ENCODE measurements at regions not wholly inside any gene's neighbourhood (a gene's known extent, or its start where the extent isn't known, plus 50 kb on each side); places are given as distances from the start of the nearest gene placed in this dataset.
A peak's percentile ranks its signal among the peaks of the same experiment; 100 is the strongest.

- Mint-ChIP-seq H3K36me3 (ENCODE audit: low read depth, unreplicated experiment) (no peaks in the 10 kb centered on the region), H3K4me1 (ENCODE audit: low read depth, unreplicated experiment) (peaks cover 12% of the 10 kb centered on the region), H3K9me3 (ENCODE audit: unreplicated experiment) (no peaks in the 10 kb centered on the region), H3K27ac (ENCODE audit: unreplicated experiment) (no peak overlapping the region), H3K27me3 (ENCODE audit: low read depth, unreplicated experiment) (no peaks in the 10 kb centered on the region), H3K4me3 (ENCODE audit: unreplicated experiment) (no peak overlapping the region)
- Histone ChIP-seq H3K36me3 (ENCODE audit: insufficient read depth, low read length) (no peaks in the 10 kb centered on the region), H3K9me3 (ENCODE audit: insufficient read depth, low read depth, low read length) (no peaks in the 10 kb centered on the region), H4K20me1 (ENCODE audit: insufficient read depth, low read length) (no peaks in the 10 kb centered on the region), H3K4me1 (ENCODE audit: insufficient read depth, low read length) (peaks cover 16% of the 10 kb centered on the region), H3K27me3 (ENCODE audit: insufficient read depth, low read length) (no peaks in the 10 kb centered on the region), H3K9ac (ENCODE audit: low read length) (no peak overlapping the region), H3K4me2 (ENCODE audit: low read length) (no peak overlapping the region), H2AFZ (ENCODE audit: low read depth, low read length) (no peak overlapping the region), H3K79me2 (ENCODE audit: insufficient read depth, low read length) (no peaks in the 10 kb centered on the region), H3K4me3 (ENCODE audit: insufficient read depth, low read depth, low read length) (no peak overlapping the region), H3K27ac (ENCODE audit: low read depth, low read length) (no peak overlapping the region)
- DNase-seq (ENCODE audit: low read depth) (peak; percentile 67), FAIRE-seq (no peak)
- TF ChIP-seq EZH2 (IDR thresholded peaks at IDR 0.05; ENCODE audit: insufficient read depth, low read length) (no peak), CTCF (IDR thresholded peaks at IDR 0.05; ENCODE audit: insufficient read depth, low read depth, low read length) (no peak)
Observed at GRCh38 chr12:25771041-25771440, 187.4 kb upstream of the RASSF8 start.

DNA sequence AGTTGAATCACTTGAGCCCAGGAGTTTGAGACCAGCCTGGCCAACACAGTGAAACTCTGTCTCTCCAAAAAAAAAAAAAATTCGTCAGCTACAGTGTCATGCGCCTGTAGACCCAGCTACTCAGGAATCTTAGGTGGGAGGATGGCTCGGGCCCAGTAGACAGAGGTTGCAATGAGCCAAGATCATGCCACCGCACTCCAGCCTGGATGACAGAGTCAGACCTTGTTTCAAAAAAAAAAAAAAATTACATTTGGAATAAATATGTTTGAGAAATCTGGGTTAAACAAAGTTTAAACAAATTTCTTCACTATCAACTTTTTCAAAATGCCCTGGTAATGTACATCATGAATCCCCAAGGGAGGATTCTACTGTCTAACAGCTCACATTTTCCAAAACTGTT is 187.0 kb upstream of the RASSF8 start:
- Histone ChIP-seq H3K4me1 (ENCODE audit: insufficient read depth, low read length) (peaks cover 16% of the 10 kb centered on the region), H3K4me3 (ENCODE audit: insufficient read depth, low read depth, low read length) (no peak overlapping the region), H3K27me3 (ENCODE audit: insufficient read depth, low read length) (no peaks in the 10 kb centered on the region), H4K20me1 (ENCODE audit: insufficient read depth, low read length) (no peaks in the 10 kb centered on the region), H3K9ac (ENCODE audit: low read length) (no peak overlapping the region), H2AFZ (ENCODE audit: low read depth, low read length) (no peak overlapping the region), H3K27ac (ENCODE audit: low read depth, low read length) (no peak overlapping the region), H3K9me3 (ENCODE audit: insufficient read depth, low read depth, low read length) (no peaks in the 10 kb centered on the region), H3K79me2 (ENCODE audit: insufficient read depth, low read length) (no peaks in the 10 kb centered on the region), H3K4me2 (ENCODE audit: low read length) (no peak overlapping the region), H3K36me3 (ENCODE audit: insufficient read depth, low read length) (no peaks in the 10 kb centered on the region)
- FAIRE-seq (no peak), DNase-seq (ENCODE audit: low read depth) (no peak)
- Mint-ChIP-seq H3K4me3 (ENCODE audit: unreplicated experiment) (no peak overlapping the region), H3K27ac (ENCODE audit: unreplicated experiment) (no peak overlapping the region), H3K9me3 (ENCODE audit: unreplicated experiment) (no peaks in the 10 kb centered on the region), H3K4me1 (ENCODE audit: low read depth, unreplicated experiment) (peaks cover 12% of the 10 kb centered on the region), H3K27me3 (ENCODE audit: low read depth, unreplicated experiment) (no peaks in the 10 kb centered on the region), H3K36me3 (ENCODE audit: low read depth, unreplicated experiment) (no peaks in the 10 kb centered on the region)
- TF ChIP-seq EZH2 (IDR thresholded peaks at IDR 0.05; ENCODE audit: insufficient read depth, low read length) (no peak), CTCF (IDR thresholded peaks at IDR 0.05; ENCODE audit: insufficient read depth, low read depth, low read length) (no peak)

DNA sequence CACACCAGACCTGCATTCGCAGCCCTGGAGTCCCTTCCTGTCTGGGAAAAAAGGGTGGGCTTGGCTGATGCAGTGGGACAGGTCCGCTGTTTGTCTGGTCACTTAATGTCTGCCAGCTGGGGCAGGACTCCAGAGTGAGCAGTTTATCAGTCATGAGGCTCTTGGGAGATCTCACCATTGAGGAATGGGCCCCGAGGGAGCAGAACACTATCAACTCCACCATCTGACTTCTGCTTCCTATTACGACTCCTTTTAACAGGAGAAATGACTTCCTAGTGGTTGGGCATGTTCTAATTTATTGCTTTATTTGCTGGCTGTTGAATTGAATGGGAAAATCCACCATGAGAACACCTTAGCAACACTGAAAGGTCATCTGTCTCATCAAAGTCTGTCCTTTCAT is 182.5 kb upstream of the RASSF8 start:
- H3K4me3 ChIP-seq (ENCODE audit: insufficient read depth, low read depth, low read length), result no peak overlapping the region
- H3K9me3 ChIP-seq (ENCODE audit: insufficient read depth, low read depth, low read length), result no peaks in the 10 kb centered on the region
- H3K79me2 ChIP-seq (ENCODE audit: insufficient read depth, low read length), result no peaks in the 10 kb centered on the region
- Mint-ChIP-seq H3K36me3 (ENCODE audit: low read depth, unreplicated experiment) (no peaks in the 10 kb centered on the region), H3K4me3 (ENCODE audit: unreplicated experiment) (no peak overlapping the region), H3K9me3 (ENCODE audit: unreplicated experiment) (peaks cover 2% of the 10 kb centered on the region), H3K27me3 (ENCODE audit: low read depth, unreplicated experiment) (no peaks in the 10 kb centered on the region), H3K4me1 (ENCODE audit: low read depth, unreplicated experiment) (peaks cover 6% of the 10 kb centered on the region), H3K27ac (ENCODE audit: unreplicated experiment) (no peak overlapping the region)
- H3K4me1 ChIP-seq (ENCODE audit: insufficient read depth, low read length), result no peaks in the 10 kb centered on the region
- H3K27me3 ChIP-seq (ENCODE audit: insufficient read depth, low read length), result no peaks in the 10 kb centered on the region
- H3K9ac ChIP-seq (ENCODE audit: low read length), result no peak overlapping the region
- TF ChIP-seq EZH2 (IDR thresholded peaks at IDR 0.05; ENCODE audit: insufficient read depth, low read length), result no peak
- no peak for TF ChIP-seq CTCF (IDR thresholded peaks at IDR 0.05; ENCODE audit: insufficient read depth, low read depth, low read length)
- H3K4me2 ChIP-seq (ENCODE audit: low read length), result no peak overlapping the region
- no peak for FAIRE-seq
- no peak for DNase-seq (ENCODE audit: low read depth)
- H4K20me1 ChIP-seq (ENCODE audit: insufficient read depth, low read length), result no peaks in the 10 kb centered on the region
- no peak overlapping the region for H3K27ac ChIP-seq (ENCODE audit: low read depth, low read length)
- H2AFZ ChIP-seq (ENCODE audit: low read depth, low read length), result no peak overlapping the region
- no peaks in the 10 kb centered on the region for H3K36me3 ChIP-seq (ENCODE audit: insufficient read depth, low read length)
